K562 (cell line): ENCODE measurements at regions not wholly inside any gene's neighbourhood (a gene's known extent, or its start where the extent isn't known, plus 50 kb on each side); places are given as distances from the start of the nearest gene placed in this dataset.

Source experiments
- FOXP1 ChIP-seq: sonication (generic); formaldehyde crosslinking; IDR thresholded peaks from 2 replicates; pipeline ENCODE4 v1.8.0; 2022; ENCODE audit warnings: mild to moderate bottlenecking, missing genetic modification reagents
- HCFC1 ChIP-seq: IDR thresholded peaks from 2 replicates; pipeline ENCODE4 v1.6.1; 2012; ENCODE audit warnings: low read depth, low read length, improper control_type of control experiment
- PTRF ChIP-seq: fragments of 450-650 bp; IDR thresholded peaks from 2 replicates; pipeline ENCODE4 v1.6.1; 2016; ENCODE audit warnings: mild to moderate bottlenecking, missing genetic modification characterization, missing compliant biosample characterization
- TBL1XR1 ChIP-seq, 2 experiments: IDR thresholded peaks; 2 replicates each; pipeline ENCODE4 v1.6.1; 2012; ENCODE audit warnings: improper control_type of control experiment in 2 of 2, low read length in 2 of 2, mild to moderate bottlenecking in 1 of 2
- TF ChIP-seq, protein P1 (sequence below): fragments of 250-450 bp; sonication (Bioruptor Pico); IDR thresholded peaks from 2 replicates; pipeline ENCODE4 v1.8.0; 2022; ENCODE audit warnings: moderate library complexity, mild to moderate bottlenecking, inconsistent platforms
- TF ChIP-seq, protein P2 (sequence below): sonication (generic); formaldehyde crosslinking; IDR thresholded peaks from 2 replicates; pipeline ENCODE4 v1.8.0; 2022; ENCODE audit warnings: mild to moderate bottlenecking, missing genetic modification reagents, borderline replicate concordance
- TF ChIP-seq, protein P3 (sequence below): sonication (generic); formaldehyde crosslinking; IDR thresholded peaks from 2 replicates; pipeline ENCODE4 v1.8.1; 2023; ENCODE audit warnings: missing genetic modification reagents, mild to moderate bottlenecking, borderline replicate concordance

DNA sequence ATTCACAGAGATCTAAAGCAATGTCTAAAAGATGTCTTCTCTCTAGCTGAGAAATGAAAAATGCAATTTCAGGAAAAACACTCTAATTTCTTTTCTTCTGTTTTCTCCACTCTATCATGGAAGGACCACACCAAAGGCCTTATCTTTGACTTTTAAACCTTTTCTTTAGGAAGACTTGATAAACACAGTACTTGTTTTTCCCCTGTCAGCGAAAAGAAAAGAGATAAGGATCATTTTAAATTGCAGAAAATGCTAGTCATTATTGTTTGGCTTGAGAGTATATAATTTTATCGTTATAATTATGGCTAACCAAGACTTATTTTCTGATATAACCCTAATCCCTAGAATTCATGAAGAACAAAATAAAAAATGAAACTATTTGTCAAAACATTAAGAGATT lies 462.4 kb upstream of the API5 start (continued):
- TF ChIP-seq, protein P1, sequence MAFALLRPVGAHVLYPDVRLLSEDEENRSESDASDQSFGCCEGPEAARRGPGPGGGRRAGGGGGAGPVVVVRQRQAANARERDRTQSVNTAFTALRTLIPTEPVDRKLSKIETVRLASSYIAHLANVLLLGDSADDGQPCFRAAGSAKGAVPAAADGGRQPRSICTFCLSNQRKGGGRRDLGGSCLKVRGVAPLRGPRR (CRISPR knock-in tag) = no peak
- no peak for TF ChIP-seq HCFC1
- TF ChIP-seq, protein P2, sequence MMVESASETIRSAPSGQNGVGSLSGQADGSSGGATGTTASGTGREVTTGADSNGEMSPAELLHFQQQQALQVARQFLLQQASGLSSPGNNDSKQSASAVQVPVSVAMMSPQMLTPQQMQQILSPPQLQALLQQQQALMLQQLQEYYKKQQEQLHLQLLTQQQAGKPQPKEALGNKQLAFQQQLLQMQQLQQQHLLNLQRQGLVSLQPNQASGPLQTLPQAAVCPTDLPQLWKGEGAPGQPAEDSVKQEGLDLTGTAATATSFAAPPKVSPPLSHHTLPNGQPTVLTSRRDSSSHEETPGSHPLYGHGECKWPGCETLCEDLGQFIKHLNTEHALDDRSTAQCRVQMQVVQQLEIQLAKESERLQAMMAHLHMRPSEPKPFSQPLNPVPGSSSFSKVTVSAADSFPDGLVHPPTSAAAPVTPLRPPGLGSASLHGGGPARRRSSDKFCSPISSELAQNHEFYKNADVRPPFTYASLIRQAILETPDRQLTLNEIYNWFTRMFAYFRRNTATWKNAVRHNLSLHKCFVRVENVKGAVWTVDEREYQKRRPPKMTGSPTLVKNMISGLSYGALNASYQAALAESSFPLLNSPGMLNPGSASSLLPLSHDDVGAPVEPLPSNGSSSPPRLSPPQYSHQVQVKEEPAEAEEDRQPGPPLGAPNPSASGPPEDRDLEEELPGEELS (CRISPR knock-in tag) = no peak
- TF ChIP-seq TBL1XR1 (IDR thresholded peaks at IDR 0.05; ENCODE audit: low read length in 2 of 2) = no peak
- TF ChIP-seq FOXP1 (CRISPR knock-in tag) = no peak
- TF ChIP-seq PTRF (tag) = no peak
- TF ChIP-seq, protein P3, sequence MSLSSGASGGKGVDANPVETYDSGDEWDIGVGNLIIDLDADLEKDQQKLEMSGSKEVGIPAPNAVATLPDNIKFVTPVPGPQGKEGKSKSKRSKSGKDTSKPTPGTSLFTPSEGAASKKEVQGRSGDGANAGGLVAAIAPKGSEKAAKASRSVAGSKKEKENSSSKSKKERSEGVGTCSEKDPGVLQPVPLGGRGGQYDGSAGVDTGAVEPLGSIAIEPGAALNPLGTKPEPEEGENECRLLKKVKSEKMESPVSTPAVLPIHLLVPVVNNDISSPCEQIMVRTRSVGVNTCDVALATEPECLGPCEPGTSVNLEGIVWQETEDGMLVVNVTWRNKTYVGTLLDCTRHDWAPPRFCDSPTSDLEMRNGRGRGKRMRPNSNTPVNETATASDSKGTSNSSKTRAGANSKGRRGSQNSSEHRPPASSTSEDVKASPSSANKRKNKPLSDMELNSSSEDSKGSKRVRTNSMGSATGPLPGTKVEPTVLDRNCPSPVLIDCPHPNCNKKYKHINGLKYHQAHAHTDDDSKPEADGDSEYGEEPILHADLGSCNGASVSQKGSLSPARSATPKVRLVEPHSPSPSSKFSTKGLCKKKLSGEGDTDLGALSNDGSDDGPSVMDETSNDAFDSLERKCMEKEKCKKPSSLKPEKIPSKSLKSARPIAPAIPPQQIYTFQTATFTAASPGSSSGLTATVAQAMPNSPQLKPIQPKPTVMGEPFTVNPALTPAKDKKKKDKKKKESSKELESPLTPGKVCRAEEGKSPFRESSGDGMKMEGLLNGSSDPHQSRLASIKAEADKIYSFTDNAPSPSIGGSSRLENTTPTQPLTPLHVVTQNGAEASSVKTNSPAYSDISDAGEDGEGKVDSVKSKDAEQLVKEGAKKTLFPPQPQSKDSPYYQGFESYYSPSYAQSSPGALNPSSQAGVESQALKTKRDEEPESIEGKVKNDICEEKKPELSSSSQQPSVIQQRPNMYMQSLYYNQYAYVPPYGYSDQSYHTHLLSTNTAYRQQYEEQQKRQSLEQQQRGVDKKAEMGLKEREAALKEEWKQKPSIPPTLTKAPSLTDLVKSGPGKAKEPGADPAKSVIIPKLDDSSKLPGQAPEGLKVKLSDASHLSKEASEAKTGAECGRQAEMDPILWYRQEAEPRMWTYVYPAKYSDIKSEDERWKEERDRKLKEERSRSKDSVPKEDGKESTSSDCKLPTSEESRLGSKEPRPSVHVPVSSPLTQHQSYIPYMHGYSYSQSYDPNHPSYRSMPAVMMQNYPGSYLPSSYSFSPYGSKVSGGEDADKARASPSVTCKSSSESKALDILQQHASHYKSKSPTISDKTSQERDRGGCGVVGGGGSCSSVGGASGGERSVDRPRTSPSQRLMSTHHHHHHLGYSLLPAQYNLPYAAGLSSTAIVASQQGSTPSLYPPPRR = no peak
